ENCODE measurements at regions not wholly inside any gene's neighbourhood (a gene's known extent, or its start where the extent isn't known, plus 50 kb on each side); places are given as distances from the start of the nearest gene placed in this dataset.

- no peak for TF ChIP-seq CTCF (IDR thresholded peaks at IDR 0.05)
- no peaks in the 10 kb centered on the region for H3K27me3 ChIP-seq (ENCODE audit: control insufficient read depth in 2 of 2, insufficient read depth in 2 of 2, low read length in 2 of 2)
- H4K20me1 ChIP-seq (ENCODE audit: insufficient read depth, low read length): no peaks in the 10 kb centered on the region
- Mint-ChIP-seq H3K27me3 (ENCODE audit: low read depth in 3 of 3) (peaks cover 0 to 2% (median 0%) of the 10 kb centered on the region in 3 donors), H3K4me3 (no peak overlapping the region), H3K36me3 (no peaks in the 10 kb centered on the region), H3K27ac (no peak overlapping the region), H3K4me1 (no peaks in the 10 kb centered on the region), H3K9me3 (peaks cover 0 to 6% (median 3%) of the 10 kb centered on the region in 7 donors)
- no peak for DNase-seq
- H3K36me3 ChIP-seq (replicated peaks in 1 of 2; ENCODE audit: control insufficient read depth in 1 of 2, insufficient read depth in 2 of 2, low read length in 2 of 2): no peaks in the 10 kb centered on the region
- H3K4me3 ChIP-seq (replicated peaks in 1 of 3; ENCODE audit: low read depth in 2 of 3, low read length in 3 of 3): no peak overlapping the region
- no peak overlapping the region for H2AFZ ChIP-seq (ENCODE audit: insufficient read depth, low read depth, low read length, poor library complexity, severe bottlenecking)
- 83% methylated on average over 1 of the region's 5 CpGs for WGBS (ENCODE audit: insufficient coverage)
- H3K9me3 ChIP-seq (replicated peaks in 1 of 2; ENCODE audit: control insufficient read depth in 1 of 2, insufficient read depth in 1 of 2, low read length in 2 of 2): no peaks in the 10 kb centered on the region
- no peak overlapping the region for H3K9ac ChIP-seq (ENCODE audit: insufficient read depth, low read length, poor library complexity, severe bottlenecking)
- no peaks in the 10 kb centered on the region for H3K4me1 ChIP-seq (ENCODE audit: control insufficient read depth in 1 of 2, insufficient read depth in 2 of 2, low read length in 2 of 2)
- intact Hi-C loops (cut with micrococcal nuclease): no loop called here
- H3K27ac ChIP-seq (ENCODE audit: low read depth in 1 of 2, low read length in 2 of 2): no peak overlapping the region
- H3K4me2 ChIP-seq (replicated peaks; ENCODE audit: extremely low read depth, low read length, poor library complexity, severe bottlenecking): no peak overlapping the region
- H3K79me2 ChIP-seq (ENCODE audit: insufficient read depth, low read length): no peaks in the 10 kb centered on the region
Measured at GRCh38 chr12:97050509-97050908, 143.5 kb downstream of the NEDD1 start.

GRCh38 chr12:97051341-97051740 lies 144.3 kb downstream of the NEDD1 start:
- Histone ChIP-seq H3K9me3 (replicated peaks in 1 of 2; ENCODE audit: control insufficient read depth in 1 of 2, insufficient read depth in 1 of 2, low read length in 2 of 2) (peaks cover 0 to 5% of the 10 kb centered on the region in 2 donors), H2AFZ (ENCODE audit: insufficient read depth, low read depth, low read length, poor library complexity, severe bottlenecking) (no peak overlapping the region), H3K27ac (ENCODE audit: low read depth in 1 of 2, low read length in 2 of 2) (no peak overlapping the region), H3K4me1 (ENCODE audit: control insufficient read depth in 1 of 2, insufficient read depth in 2 of 2, low read length in 2 of 2) (no peaks in the 10 kb centered on the region), H3K79me2 (ENCODE audit: insufficient read depth, low read length) (no peaks in the 10 kb centered on the region), H3K27me3 (ENCODE audit: control insufficient read depth in 2 of 2, insufficient read depth in 2 of 2, low read length in 2 of 2) (no peaks in the 10 kb centered on the region), H3K4me2 (replicated peaks; ENCODE audit: extremely low read depth, low read length, poor library complexity, severe bottlenecking) (no peak overlapping the region), H3K9ac (ENCODE audit: insufficient read depth, low read length, poor library complexity, severe bottlenecking) (no peak overlapping the region), H4K20me1 (ENCODE audit: insufficient read depth, low read length) (no peaks in the 10 kb centered on the region), H3K36me3 (replicated peaks in 1 of 2; ENCODE audit: control insufficient read depth in 1 of 2, insufficient read depth in 2 of 2, low read length in 2 of 2) (no peaks in the 10 kb centered on the region), H3K4me3 (replicated peaks in 1 of 3; ENCODE audit: low read depth in 2 of 3, low read length in 3 of 3) (no peak overlapping the region)
- intact Hi-C loops (cut with micrococcal nuclease): no loop called here
- Mint-ChIP-seq H3K9me3 (peaks cover 0 to 9% (median 3%) of the 10 kb centered on the region in 7 donors), H3K27me3 (ENCODE audit: low read depth in 3 of 3) (peaks cover 0 to 2% (median 0%) of the 10 kb centered on the region in 3 donors), H3K4me1 (no peaks in the 10 kb centered on the region), H3K27ac (no peak overlapping the region), H3K4me3 (no peak overlapping the region), H3K36me3 (no peaks in the 10 kb centered on the region)
- WGBS (ENCODE audit: insufficient coverage): no CpG with 5 or more reads among the region's 2 CpGs
- no peak for DNase-seq
- no peak for TF ChIP-seq CTCF (IDR thresholded peaks at IDR 0.05)
